H9 (cell line): ENCODE measurements at regions not wholly inside any gene's neighbourhood (a gene's known extent, or its start where the extent isn't known, plus 50 kb on each side); places are given as distances from the start of the nearest gene placed in this dataset.

Experiments
- DNase-seq: peaks from one replicate; pipeline ENCODE4 v3.0.0-alpha.2; 2017
- H2AFZ ChIP-seq: one replicate; pipeline ENCODE4 v1.6.1; 2013; ENCODE audit warnings: mild to moderate bottlenecking, low read length, control low read depth, moderate library complexity
- H2AK5ac ChIP-seq: 2 replicates; pipeline ENCODE4 v1.6.1; 2013; ENCODE audit warnings: low read length, control low read depth, mixed read lengths; ENCODE audit not compliant: insufficient read length
- H2BK120ac ChIP-seq: one replicate; pipeline ENCODE4 v1.6.1; 2013; ENCODE audit warnings: low read depth, mild to moderate bottlenecking, low read length, control low read depth, inconsistent platforms; ENCODE audit not compliant: poor library complexity, severe bottlenecking
- H2BK12ac ChIP-seq: 2 replicates; pipeline ENCODE4 v1.6.1; 2013; ENCODE audit warnings: low read length, control low read depth, mixed read lengths, low read depth; ENCODE audit not compliant: insufficient read length
- H2BK15ac ChIP-seq: 2 replicates; pipeline ENCODE4 v1.6.1; 2013; ENCODE audit warnings: low read depth, low read length, control low read depth
- H2BK20ac ChIP-seq: one replicate; pipeline ENCODE4 v1.6.1; 2013; ENCODE audit warnings: low read depth, mild to moderate bottlenecking, low read length, control low read depth, inconsistent platforms; ENCODE audit not compliant: poor library complexity, severe bottlenecking
- H2BK5ac ChIP-seq: 2 replicates; pipeline ENCODE4 v1.6.1; 2013; ENCODE audit warnings: low read length, control low read depth, mixed read lengths; ENCODE audit not compliant: insufficient read length
- H3K14ac ChIP-seq: 2 replicates; pipeline ENCODE4 v1.6.1; 2013; ENCODE audit warnings: low read length, control low read depth; ENCODE audit not compliant: insufficient read depth
- H3K18ac ChIP-seq: 2 replicates; pipeline ENCODE4 v1.6.1; 2013; ENCODE audit warnings: low read depth, mild to moderate bottlenecking, mixed read lengths, low read length, control low read depth; ENCODE audit not compliant: insufficient read length
- H3K23ac ChIP-seq: 2 replicates; pipeline ENCODE4 v1.6.1; 2013; ENCODE audit warnings: low read length, control low read depth, mixed read lengths, low read depth; ENCODE audit not compliant: insufficient read length
- H3K23me2 ChIP-seq: 2 replicates; pipeline ENCODE4 v1.6.1; 2013; ENCODE audit warnings: low read depth, mild to moderate bottlenecking, mixed read lengths, low read length, control low read depth; ENCODE audit not compliant: insufficient read length, poor library complexity, severe bottlenecking
- H3K27ac ChIP-seq: 2 replicates; pipeline ENCODE4 v1.5.1; 2013; ENCODE audit warnings: low read length, control low read depth, mixed read lengths, low read depth; ENCODE audit not compliant: insufficient read length
- H3K27me3 ChIP-seq: 2 replicates; pipeline ENCODE4 v1.6.1; 2013; ENCODE audit warnings: low read length, control low read depth, inconsistent platforms; ENCODE audit not compliant: insufficient read depth
- H3K4ac ChIP-seq: 2 replicates; pipeline ENCODE4 v1.6.1; 2013; ENCODE audit warnings: low read depth, mild to moderate bottlenecking, control low read depth, inconsistent platforms, low read length, moderate library complexity
- H3K4me1 ChIP-seq: 2 replicates; pipeline ENCODE4 v1.6.1; 2013; ENCODE audit warnings: low read length, control low read depth, inconsistent platforms; ENCODE audit not compliant: insufficient read depth
- H3K4me2 ChIP-seq: 2 replicates; pipeline ENCODE4 v1.6.1; 2013; ENCODE audit warnings: low read length, control low read depth, mixed read lengths; ENCODE audit not compliant: insufficient read length, insufficient read depth
- H3K56ac ChIP-seq: 2 replicates; pipeline ENCODE4 v1.6.1; 2013; ENCODE audit warnings: low read depth, mild to moderate bottlenecking, mixed read lengths, low read length, control low read depth; ENCODE audit not compliant: insufficient read length
- H3K79me1 ChIP-seq: 2 replicates; pipeline ENCODE4 v1.6.1; 2013; ENCODE audit warnings: low read depth, mild to moderate bottlenecking, moderate library complexity, low read length, control low read depth, inconsistent platforms; ENCODE audit not compliant: insufficient read depth, poor library complexity, severe bottlenecking
- H3K79me2 ChIP-seq: 2 replicates; pipeline ENCODE4 v1.6.1; 2013; ENCODE audit warnings: low read length, control low read depth, inconsistent platforms; ENCODE audit not compliant: insufficient read depth
- H3K9ac ChIP-seq: 2 replicates; pipeline ENCODE4 v1.6.1; 2013; ENCODE audit warnings: low read length, control low read depth, mixed read lengths; ENCODE audit not compliant: insufficient read length; ENCODE audit errors: extremely low read depth
- H3K9me3 ChIP-seq: one replicate; pipeline ENCODE4 v1.6.1; 2013; ENCODE audit warnings: low read depth, low read length, inconsistent platforms; ENCODE audit not compliant: control insufficient read depth
- H3T11ph ChIP-seq: one replicate; pipeline ENCODE4 v1.6.1; 2013; ENCODE audit warnings: mild to moderate bottlenecking, low read length, control low read depth, inconsistent platforms
- H4K20me1 ChIP-seq: one replicate; pipeline ENCODE4 v1.6.1; 2013; ENCODE audit not compliant: control insufficient read depth, insufficient read length, insufficient read depth
- H4K5ac ChIP-seq: 2 replicates; pipeline ENCODE4 v1.6.1; 2013; ENCODE audit warnings: low read depth, mild to moderate bottlenecking, mixed read lengths, low read length, control low read depth; ENCODE audit not compliant: insufficient read length
- H4K8ac ChIP-seq: replicated peaks from 2 replicates; pipeline ENCODE4 v1.6.1; 2013; ENCODE audit warnings: low read length, control low read depth, mixed read lengths, low read depth; ENCODE audit not compliant: insufficient read length
- H4K91ac ChIP-seq: 2 replicates; pipeline ENCODE4 v1.6.1; 2013; ENCODE audit warnings: low read depth, mild to moderate bottlenecking, moderate library complexity, mixed read lengths, low read length, control low read depth; ENCODE audit not compliant: insufficient read length
- H3K27ac Mint-ChIP-seq, 3 experiments: 2 replicates in 2 of 3; 3 replicates in 1 of 3; pipeline ENCODE4 v1.8.0; 2020 to 2021; ENCODE audit warnings: mixed read lengths in 3 of 3, mild to moderate bottlenecking in 1 of 3, moderate library complexity in 1 of 3
- H3K27me3 Mint-ChIP-seq: 2 replicates; pipeline ENCODE4 v1.8.0; 2021; ENCODE audit warnings: low read depth, mild to moderate bottlenecking, moderate library complexity, mixed read lengths
- H3K36me3 Mint-ChIP-seq, 3 experiments: 2 replicates in 2 of 3; 3 replicates in 1 of 3; pipeline ENCODE4 v1.8.0; 2020 to 2021; ENCODE audit warnings: low read depth in 3 of 3, mixed read lengths in 3 of 3; ENCODE audit not compliant: insufficient read depth in 1 of 3
- H3K4me1 Mint-ChIP-seq, 2 experiments: 2 replicates each; pipeline ENCODE4 v1.8.0; 2020; ENCODE audit warnings: mixed read lengths in 2 of 2
- H3K4me3 Mint-ChIP-seq, 2 experiments: 2 replicates in 1 of 2; 3 replicates in 1 of 2; pipeline ENCODE4 v1.8.0; 2020 to 2021; ENCODE audit warnings: mild to moderate bottlenecking in 2 of 2, mixed read lengths in 2 of 2, moderate library complexity in 1 of 2
- H3K9me3 Mint-ChIP-seq, 2 experiments: 2 replicates in 1 of 2; 3 replicates in 1 of 2; pipeline ENCODE4 v1.8.0; 2020; ENCODE audit warnings: mild to moderate bottlenecking in 2 of 2, mixed read lengths in 2 of 2, moderate library complexity in 1 of 2
- WGBS: extraction: QIAGEN DNeasy Blood & Tissue Kit; methylation state at CpG from one replicate; pipeline ENCODE4 v1.1.7; 2013; ENCODE audit warnings: missing lambda C conversion rate, low lambda C conversion rate, mixed read lengths; ENCODE audit not compliant: insufficient read length; ENCODE audit errors: extremely low coverage; 5-methylcytosine and 5-hydroxymethylcytosine counted together
- TF ChIP-seq, protein P1 (sequence below): fragments of 200-600 bp; sonication (generic); conservative IDR thresholded peaks from 3 replicates; pipeline ENCODE4 v1.8.0; 2021; ENCODE audit warnings: antibody characterized with exemption, mild to moderate bottlenecking

DNA sequence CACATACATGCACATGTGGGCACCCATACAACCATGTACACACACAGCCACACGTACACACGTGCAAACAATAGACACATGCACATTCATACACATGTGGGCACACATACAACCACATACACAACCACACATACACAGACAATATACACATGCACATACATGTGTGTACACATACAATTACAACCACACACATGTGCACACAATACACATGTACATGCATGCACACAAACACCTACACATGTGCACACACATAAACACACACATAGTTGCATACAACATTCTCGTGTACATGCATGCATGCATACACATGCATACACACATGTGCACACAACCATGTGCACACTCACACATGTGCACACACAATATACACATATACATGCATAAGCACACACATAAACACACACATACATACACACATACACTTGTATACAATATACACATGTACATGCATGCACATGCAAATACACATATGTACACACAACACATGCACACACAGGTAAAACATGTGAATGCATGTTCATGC lies 118.6 kb upstream of the FRMD4A start:
- Histone ChIP-seq H3K9me3 (no peaks in the 10 kb centered on the region), H2BK15ac (no peak overlapping the region), H3K4ac (no peak overlapping the region), H3K4me1 (no peaks in the 10 kb centered on the region), H2BK120ac (no peak overlapping the region), H2BK12ac (no peak overlapping the region), H3T11ph (no peak overlapping the region), H2AFZ (no peak overlapping the region), H3K9ac (no peak overlapping the region), H4K20me1 (no peaks in the 10 kb centered on the region), H2BK5ac (no peak overlapping the region), H3K14ac (no peak overlapping the region), H3K18ac (no peak overlapping the region), H3K23ac (no peak overlapping the region), H2AK5ac (no peak overlapping the region), H3K4me2 (no peak overlapping the region), H3K79me1 (no peaks in the 10 kb centered on the region), H4K8ac (no peak overlapping the region), H3K23me2 (no peaks in the 10 kb centered on the region), H2BK20ac (no peak overlapping the region), H3K27me3 (no peaks in the 10 kb centered on the region), H3K27ac (no peak overlapping the region), H4K91ac (no peak overlapping the region), H4K5ac (no peak overlapping the region), H3K56ac (no peak overlapping the region), H3K79me2 (no peaks in the 10 kb centered on the region)
- Mint-ChIP-seq H3K27ac (peak overlapping the region in 1 of 3 experiments; percentile 2; a peak in 1 of 7 replicates), H3K4me1 (peaks cover 4% of the 10 kb centered on the region in 2 experiments), H3K36me3 (no peaks in the 10 kb centered on the region; a peak in 2 of 7 replicates), H3K9me3 (peaks cover 2 to 8% of the 10 kb centered on the region in 2 experiments; a peak in 4 of 5 replicates), H3K27me3 (no peaks in the 10 kb centered on the region), H3K4me3 (no peak overlapping the region)
- no peak for DNase-seq
- no CpG with 5 or more reads among the region's 3 CpGs for WGBS
- TF ChIP-seq, protein P1, sequence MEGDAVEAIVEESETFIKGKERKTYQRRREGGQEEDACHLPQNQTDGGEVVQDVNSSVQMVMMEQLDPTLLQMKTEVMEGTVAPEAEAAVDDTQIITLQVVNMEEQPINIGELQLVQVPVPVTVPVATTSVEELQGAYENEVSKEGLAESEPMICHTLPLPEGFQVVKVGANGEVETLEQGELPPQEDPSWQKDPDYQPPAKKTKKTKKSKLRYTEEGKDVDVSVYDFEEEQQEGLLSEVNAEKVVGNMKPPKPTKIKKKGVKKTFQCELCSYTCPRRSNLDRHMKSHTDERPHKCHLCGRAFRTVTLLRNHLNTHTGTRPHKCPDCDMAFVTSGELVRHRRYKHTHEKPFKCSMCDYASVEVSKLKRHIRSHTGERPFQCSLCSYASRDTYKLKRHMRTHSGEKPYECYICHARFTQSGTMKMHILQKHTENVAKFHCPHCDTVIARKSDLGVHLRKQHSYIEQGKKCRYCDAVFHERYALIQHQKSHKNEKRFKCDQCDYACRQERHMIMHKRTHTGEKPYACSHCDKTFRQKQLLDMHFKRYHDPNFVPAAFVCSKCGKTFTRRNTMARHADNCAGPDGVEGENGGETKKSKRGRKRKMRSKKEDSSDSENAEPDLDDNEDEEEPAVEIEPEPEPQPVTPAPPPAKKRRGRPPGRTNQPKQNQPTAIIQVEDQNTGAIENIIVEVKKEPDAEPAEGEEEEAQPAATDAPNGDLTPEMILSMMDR, result no peak
